Neuronal stem cell (in vitro differentiated cells): ENCODE measurements at regions not wholly inside any gene's neighbourhood (a gene's known extent, or its start where the extent isn't known, plus 50 kb on each side); places are given as distances from the start of the nearest gene placed in this dataset.

Experiments used
- DNase-seq: peaks from one replicate; pipeline ENCODE4 v3.0.0-alpha.2; 2013; ENCODE audit warnings: low spot score
- H2AFZ ChIP-seq: one replicate; pipeline ENCODE4 v1.6.1; 2013; ENCODE audit warnings: mild to moderate bottlenecking, low read length, inconsistent platforms
- H2AK5ac ChIP-seq: 2 replicates; pipeline ENCODE4 v1.6.1; 2013; ENCODE audit warnings: low read depth, mild to moderate bottlenecking, inconsistent platforms, low read length, moderate library complexity, mixed read lengths
- H2BK120ac ChIP-seq: 2 replicates; pipeline ENCODE4 v1.6.1; 2013; ENCODE audit warnings: low read depth, mild to moderate bottlenecking, inconsistent platforms, low read length, moderate library complexity, mixed read lengths
- H2BK12ac ChIP-seq: one replicate; pipeline ENCODE4 v1.6.1; 2013; ENCODE audit warnings: low read length, inconsistent platforms
- H2BK15ac ChIP-seq: 2 replicates; pipeline ENCODE4 v1.6.1; 2013; ENCODE audit warnings: mild to moderate bottlenecking, low read length, inconsistent platforms, mixed read lengths
- H2BK5ac ChIP-seq: one replicate; pipeline ENCODE4 v1.6.1; 2013; ENCODE audit warnings: inconsistent platforms, mild to moderate bottlenecking, low read length, moderate library complexity
- H3K14ac ChIP-seq: one replicate; pipeline ENCODE4 v1.6.1; 2013; ENCODE audit warnings: low read length, inconsistent platforms
- H3K18ac ChIP-seq: 2 replicates; pipeline ENCODE4 v1.6.1; 2013; ENCODE audit warnings: low read length, inconsistent platforms
- H3K23ac ChIP-seq: 2 replicates; pipeline ENCODE4 v1.6.1; 2013; ENCODE audit warnings: low read depth, mild to moderate bottlenecking, mixed read lengths, low read length, inconsistent platforms; ENCODE audit not compliant: poor library complexity
- H3K27ac ChIP-seq: replicated peaks from 3 replicates; pipeline ENCODE4 v1.5.1; 2013; ENCODE audit warnings: low read length, inconsistent platforms
- H3K27me3 ChIP-seq, 3 experiments: 2 replicates each; pipeline ENCODE4 v1.6.1; 2013; ENCODE audit warnings: low read length in 3 of 3, mild to moderate bottlenecking in 2 of 3, inconsistent platforms in 1 of 3, low read depth in 1 of 3, mixed read lengths in 1 of 3, moderate library complexity in 1 of 3; ENCODE audit not compliant: control insufficient read depth in 3 of 3, insufficient read depth in 3 of 3
- H3K36me3 ChIP-seq, 2 donors: replicated peaks in 1 of 2; 2 replicates each; pipeline ENCODE4 v1.6.1; 2013; ENCODE audit warnings: low read length in 2 of 2; ENCODE audit not compliant: control insufficient read depth in 2 of 2, insufficient read depth in 2 of 2
- H3K4ac ChIP-seq: 2 replicates; pipeline ENCODE4 v1.6.1; 2013; ENCODE audit warnings: inconsistent platforms, mild to moderate bottlenecking, low read length, moderate library complexity
- H3K4me1 ChIP-seq, 2 donors: 1 replicate in 1 of 2; 2 replicates in 1 of 2; pipeline ENCODE4 v1.6.1; 2013; ENCODE audit warnings: low read length in 2 of 2, low read depth in 1 of 2; ENCODE audit not compliant: control insufficient read depth in 2 of 2, insufficient read depth in 1 of 2
- H3K4me2 ChIP-seq: one replicate; pipeline ENCODE4 v1.6.1; 2013; ENCODE audit warnings: mild to moderate bottlenecking, low read length, inconsistent platforms; ENCODE audit not compliant: insufficient read depth, poor library complexity, severe bottlenecking
- H3K4me3 ChIP-seq, 2 donors: 2 replicates each; pipeline ENCODE4 v1.5.1; 2013; ENCODE audit warnings: low read length in 2 of 2, mild to moderate bottlenecking in 2 of 2, inconsistent platforms in 1 of 2, moderate library complexity in 1 of 2
- H3K79me1 ChIP-seq: one replicate; pipeline ENCODE4 v1.6.1; 2013; ENCODE audit warnings: low read depth, mild to moderate bottlenecking, inconsistent platforms, low read length, moderate library complexity
- H3K9ac ChIP-seq: one replicate; pipeline ENCODE4 v1.6.1; 2013; ENCODE audit warnings: mild to moderate bottlenecking, low read depth, low read length, inconsistent platforms; ENCODE audit not compliant: poor library complexity
- H3K9me3 ChIP-seq, 2 donors: replicated peaks in 1 of 2; 2 replicates each; pipeline versions ENCODE3 to v1.6.1; 2013; ENCODE audit warnings: low read length in 2 of 2, mild to moderate bottlenecking in 2 of 2, inconsistent platforms in 1 of 2, low read depth in 1 of 2, mixed read lengths in 1 of 2, moderate library complexity in 1 of 2; ENCODE audit not compliant: control insufficient read depth in 2 of 2, insufficient read depth in 1 of 2
- H4K8ac ChIP-seq: one replicate; pipeline ENCODE4 v1.6.1; 2013; ENCODE audit warnings: low read depth, mild to moderate bottlenecking, inconsistent platforms, low read length, moderate library complexity
- H4K91ac ChIP-seq: one replicate; pipeline ENCODE4 v1.6.1; 2013; ENCODE audit warnings: low read length, low read depth, mild to moderate bottlenecking, inconsistent platforms; ENCODE audit not compliant: poor library complexity
- WGBS, 2 donors: extraction: QIAGEN DNeasy Blood & Tissue Kit; methylation state at CpG; one replicate each; pipeline ENCODE4 v1.1.7; 2013; ENCODE audit warnings: missing lambda C conversion rate in 2 of 2, mixed read lengths in 1 of 2; ENCODE audit not compliant: insufficient read length in 2 of 2, insufficient replicate concordance in 1 of 2; ENCODE audit errors: extremely low coverage in 2 of 2; 5-methylcytosine and 5-hydroxymethylcytosine counted together

- H2BK15ac ChIP-seq, result no peak overlapping the region
- H3K4me1 ChIP-seq, result no peaks in the 10 kb centered on the region
- no peak overlapping the region for H2BK5ac ChIP-seq
- H2BK120ac ChIP-seq, result no peak overlapping the region
- no peak overlapping the region for H3K23ac ChIP-seq
- H3K27me3 ChIP-seq, result no peaks in the 10 kb centered on the region
- H3K36me3 ChIP-seq, result no peaks in the 10 kb centered on the region
- H3K14ac ChIP-seq, result no peak overlapping the region
- H4K91ac ChIP-seq, result no peak overlapping the region
- no peak overlapping the region for H3K9ac ChIP-seq
- H2BK12ac ChIP-seq, result no peak overlapping the region
- H4K8ac ChIP-seq, result no peak overlapping the region
- no peak overlapping the region for H2AFZ ChIP-seq
- H3K4me3 ChIP-seq, result peak overlapping the region in 1 of 2 donors; percentile 12
- no peak overlapping the region for H3K4me2 ChIP-seq
- H3K79me1 ChIP-seq, result no peaks in the 10 kb centered on the region
- no CpG with 5 or more reads among the region's 7 CpGs for WGBS, 2 donors
- H3K18ac ChIP-seq, result no peak overlapping the region
- no peak overlapping the region for H3K4ac ChIP-seq
- H3K27ac ChIP-seq, result no peak overlapping the region
- DNase-seq, result no peak
- H2AK5ac ChIP-seq, result no peak overlapping the region
- no peaks in the 10 kb centered on the region for H3K9me3 ChIP-seq
These were observed 411.8 kb upstream of the MIS18BP1 start for GRCh38 chr14:45664668-45665356.

DNA sequence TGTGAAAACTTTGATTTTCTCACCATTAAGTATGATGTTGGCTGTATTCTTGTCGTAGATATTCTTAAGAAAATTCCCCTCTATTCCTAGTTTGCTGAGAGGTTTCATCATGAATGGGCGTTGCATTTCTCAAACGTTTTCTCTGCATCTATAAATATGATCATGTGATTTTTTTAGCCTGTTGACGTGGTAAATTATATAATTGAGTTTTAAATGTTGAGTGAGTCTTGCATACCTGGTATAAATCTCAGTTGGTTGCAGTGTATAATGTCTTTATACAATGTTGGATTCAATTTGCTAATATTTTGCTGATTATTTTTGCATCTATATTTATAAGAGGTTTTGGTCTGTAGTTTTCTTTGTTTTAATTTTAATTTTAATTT, 405.9 kb upstream of the MIS18BP1 start:
- whole genome bisulfite sequencing, 2 donors, result no CpG with 5 or more reads among the region's 4 CpGs
- Histone ChIP-seq H2AK5ac (no peak overlapping the region), H3K4ac (no peak overlapping the region), H3K18ac (no peak overlapping the region), H2BK12ac (no peak overlapping the region), H3K9ac (no peak overlapping the region), H3K36me3 (no peaks in the 10 kb centered on the region), H2AFZ (no peak overlapping the region), H3K23ac (no peak overlapping the region), H3K27ac (no peak overlapping the region), H3K9me3 (no peaks in the 10 kb centered on the region), H2BK5ac (no peak overlapping the region), H3K27me3 (no peaks in the 10 kb centered on the region), H3K79me1 (no peaks in the 10 kb centered on the region), H4K8ac (no peak overlapping the region), H3K4me1 (no peaks in the 10 kb centered on the region), H3K4me2 (no peak overlapping the region), H2BK120ac (no peak overlapping the region), H2BK15ac (no peak overlapping the region), H3K4me3 (no peak overlapping the region), H4K91ac (no peak overlapping the region), H3K14ac (no peak overlapping the region)
- DNase-seq, result no peak

GRCh38 chr14:45658226-45658916, 405.4 kb upstream of the MIS18BP1 start:
- H3K4me3 ChIP-seq, result no peak overlapping the region
- H3K36me3 ChIP-seq, result no peaks in the 10 kb centered on the region
- H2BK5ac ChIP-seq, result no peak overlapping the region
- no peak for DNase-seq
- H3K4me2 ChIP-seq, result no peak overlapping the region
- H3K9me3 ChIP-seq, result no peaks in the 10 kb centered on the region
- H3K18ac ChIP-seq, result no peak overlapping the region
- H3K14ac ChIP-seq, result no peak overlapping the region
- H4K8ac ChIP-seq, result no peak overlapping the region
- no peaks in the 10 kb centered on the region for H3K79me1 ChIP-seq
- no peak overlapping the region for H3K4ac ChIP-seq
- no peaks in the 10 kb centered on the region for H3K4me1 ChIP-seq
- no peak overlapping the region for H2BK15ac ChIP-seq
- H3K27ac ChIP-seq, result no peak overlapping the region
- H2BK120ac ChIP-seq, result no peak overlapping the region
- H2BK12ac ChIP-seq, result no peak overlapping the region
- no peak overlapping the region for H3K9ac ChIP-seq
- WGBS, 2 donors, result no CpG with 5 or more reads among the region's 3 CpGs
- no peak overlapping the region for H2AK5ac ChIP-seq
- H3K23ac ChIP-seq, result no peak overlapping the region
- H2AFZ ChIP-seq, result no peak overlapping the region
- no peak overlapping the region for H4K91ac ChIP-seq
- H3K27me3 ChIP-seq, result no peaks in the 10 kb centered on the region

DNA sequence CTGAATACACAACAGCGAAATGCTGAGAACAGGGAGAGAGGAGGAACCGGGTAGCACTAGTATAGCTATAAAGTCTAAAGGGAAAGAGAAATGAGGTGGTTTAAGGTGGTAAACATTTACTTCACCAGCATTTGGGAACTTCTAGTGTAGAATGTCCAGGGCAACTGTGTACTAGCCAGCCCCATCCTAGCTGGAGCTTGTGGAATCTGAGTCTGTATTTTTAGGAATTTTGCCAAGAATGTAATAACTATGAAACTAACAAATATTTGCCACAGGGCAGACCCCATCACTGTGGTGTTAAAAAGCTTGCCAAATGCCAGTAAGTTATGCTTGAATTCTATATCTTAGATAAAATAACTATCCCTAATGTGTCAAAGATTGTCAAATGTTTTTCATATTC, 398.9 kb upstream of the MIS18BP1 start:
- Histone ChIP-seq H3K4me2 (no peak overlapping the region), H3K36me3 (no peaks in the 10 kb centered on the region), H3K27ac (no peak overlapping the region), H2AFZ (no peak overlapping the region), H3K27me3 (no peaks in the 10 kb centered on the region), H3K14ac (no peak overlapping the region), H3K4me1 (no peaks in the 10 kb centered on the region), H3K18ac (no peak overlapping the region), H3K9ac (no peak overlapping the region), H3K9me3 (no peaks in the 10 kb centered on the region), H2AK5ac (no peak overlapping the region), H2BK5ac (no peak overlapping the region), H3K4me3 (no peak overlapping the region), H2BK12ac (no peak overlapping the region), H4K8ac (no peak overlapping the region), H2BK120ac (no peak overlapping the region), H2BK15ac (no peak overlapping the region), H3K79me1 (no peaks in the 10 kb centered on the region), H3K23ac (no peak overlapping the region), H3K4ac (no peak overlapping the region), H4K91ac (no peak overlapping the region)
- no CpG with 5 or more reads among the region's 2 CpGs for WGBS, 2 donors
- DNase-seq, result no peak
